ENCODE measurements at regions not wholly inside any gene's neighbourhood (a gene's known extent, or its start where the extent isn't known, plus 50 kb on each side); places are given as distances from the start of the nearest gene placed in this dataset.

DNA sequence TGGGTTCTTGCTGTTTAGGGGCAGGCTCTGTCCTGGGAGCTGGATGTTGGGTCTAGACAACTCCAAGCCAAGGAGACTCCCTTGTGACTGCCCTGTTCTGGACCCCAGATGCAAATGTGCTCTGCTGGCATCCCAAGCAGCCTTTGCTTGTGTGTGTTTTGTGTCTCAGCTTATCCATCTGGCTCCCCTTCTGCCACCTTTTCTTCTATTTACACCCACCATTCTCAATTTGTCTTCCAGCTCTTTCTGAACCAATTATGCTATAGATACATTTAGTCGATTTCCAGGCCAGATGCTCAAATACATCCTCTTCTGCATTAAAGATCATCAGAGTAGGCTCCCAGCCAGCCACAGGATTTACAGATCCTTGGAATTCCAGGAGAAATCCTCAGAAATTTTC lies 115.0 kb upstream of the SLC7A1 start:
- no peak overlapping the region for H3K27ac ChIP-seq (ENCODE audit: low read depth in 1 of 2, low read length in 2 of 2)
- H3K27me3 ChIP-seq (ENCODE audit: control insufficient read depth in 4 of 4, insufficient read depth in 4 of 4, low read length in 3 of 4): peaks cover 0 to 7% (median 2%) of the 10 kb centered on the region in 4 donors
- 89% methylated on average over 1 of the region's 1 CpG for WGBS
- H3K9ac ChIP-seq (ENCODE audit: low read depth in 1 of 2, low read length in 2 of 2): no peak overlapping the region
- no peaks in the 10 kb centered on the region for H3K36me3 ChIP-seq (ENCODE audit: control insufficient read depth in 4 of 4, insufficient read depth in 3 of 4, low read depth in 1 of 4, low read length in 3 of 4)
- H3K4me1 ChIP-seq (ENCODE audit: control insufficient read depth in 4 of 4, insufficient read depth in 4 of 4, low read length in 3 of 4): no peaks in the 10 kb centered on the region
- H3K4me3 ChIP-seq (ENCODE audit: low read depth in 1 of 3, low read length in 3 of 3): no peak overlapping the region
- TF ChIP-seq GABPA (IDR thresholded peaks at IDR 0.05 in 1 of 2, conservative IDR thresholded peaks at IDR 0.05 in 1 of 2) (no peak), NR2F2 (IDR thresholded peaks at IDR 0.05) (no peak), SP1 (IDR thresholded peaks at IDR 0.05) (no peak), TAF1 (conservative IDR thresholded peaks at IDR 0.05) (no peak), HNF4G (IDR thresholded peaks at IDR 0.05) (no peak), ZBTB33 (IDR thresholded peaks at IDR 0.05) (no peak)
- TF ChIP-seq, protein P1, sequence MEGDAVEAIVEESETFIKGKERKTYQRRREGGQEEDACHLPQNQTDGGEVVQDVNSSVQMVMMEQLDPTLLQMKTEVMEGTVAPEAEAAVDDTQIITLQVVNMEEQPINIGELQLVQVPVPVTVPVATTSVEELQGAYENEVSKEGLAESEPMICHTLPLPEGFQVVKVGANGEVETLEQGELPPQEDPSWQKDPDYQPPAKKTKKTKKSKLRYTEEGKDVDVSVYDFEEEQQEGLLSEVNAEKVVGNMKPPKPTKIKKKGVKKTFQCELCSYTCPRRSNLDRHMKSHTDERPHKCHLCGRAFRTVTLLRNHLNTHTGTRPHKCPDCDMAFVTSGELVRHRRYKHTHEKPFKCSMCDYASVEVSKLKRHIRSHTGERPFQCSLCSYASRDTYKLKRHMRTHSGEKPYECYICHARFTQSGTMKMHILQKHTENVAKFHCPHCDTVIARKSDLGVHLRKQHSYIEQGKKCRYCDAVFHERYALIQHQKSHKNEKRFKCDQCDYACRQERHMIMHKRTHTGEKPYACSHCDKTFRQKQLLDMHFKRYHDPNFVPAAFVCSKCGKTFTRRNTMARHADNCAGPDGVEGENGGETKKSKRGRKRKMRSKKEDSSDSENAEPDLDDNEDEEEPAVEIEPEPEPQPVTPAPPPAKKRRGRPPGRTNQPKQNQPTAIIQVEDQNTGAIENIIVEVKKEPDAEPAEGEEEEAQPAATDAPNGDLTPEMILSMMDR (IDR thresholded peaks at IDR 0.05; ENCODE audit: low read depth, low read length, missing input control): no peak
- peaks cover 0 to 5% (median 4%) of the 10 kb centered on the region in 4 donors for H3K9me3 ChIP-seq (ENCODE audit: control insufficient read depth in 4 of 4, low read length in 3 of 4)
- DNase-seq (ENCODE audit: low spot score): no peak

- H3K9me3 ChIP-seq (ENCODE audit: control insufficient read depth in 4 of 4, low read length in 3 of 4): peaks cover 0 to 5% (median 4%) of the 10 kb centered on the region in 4 donors
- no peak for TF ChIP-seq HNF4G (IDR thresholded peaks at IDR 0.05)
- no peak for TF ChIP-seq ZBTB33 (IDR thresholded peaks at IDR 0.05)
- TF ChIP-seq FOXA1 (IDR thresholded peaks at IDR 0.05): no peak
- H3K27ac ChIP-seq (ENCODE audit: low read depth in 1 of 2, low read length in 2 of 2): no peak overlapping the region
- 58% methylated on average over 14 of the region's 14 CpGs for WGBS
- DNase-seq (ENCODE audit: low spot score): no peak
- H3K4me1 ChIP-seq (ENCODE audit: control insufficient read depth in 4 of 4, insufficient read depth in 4 of 4, low read length in 3 of 4): no peaks in the 10 kb centered on the region
- H3K27me3 ChIP-seq (ENCODE audit: control insufficient read depth in 4 of 4, insufficient read depth in 4 of 4, low read length in 3 of 4): peaks cover 0 to 7% (median 2%) of the 10 kb centered on the region in 4 donors
- H3K4me3 ChIP-seq (ENCODE audit: low read depth in 1 of 3, low read length in 3 of 3): no peak overlapping the region
- H3K9ac ChIP-seq (ENCODE audit: low read depth in 1 of 2, low read length in 2 of 2): no peak overlapping the region
- no peaks in the 10 kb centered on the region for H3K36me3 ChIP-seq (ENCODE audit: control insufficient read depth in 4 of 4, insufficient read depth in 3 of 4, low read depth in 1 of 4, low read length in 3 of 4)
These were observed 114.0 kb upstream of the SLC7A1 start for GRCh38 chr13:29709407-29710069.

DNA sequence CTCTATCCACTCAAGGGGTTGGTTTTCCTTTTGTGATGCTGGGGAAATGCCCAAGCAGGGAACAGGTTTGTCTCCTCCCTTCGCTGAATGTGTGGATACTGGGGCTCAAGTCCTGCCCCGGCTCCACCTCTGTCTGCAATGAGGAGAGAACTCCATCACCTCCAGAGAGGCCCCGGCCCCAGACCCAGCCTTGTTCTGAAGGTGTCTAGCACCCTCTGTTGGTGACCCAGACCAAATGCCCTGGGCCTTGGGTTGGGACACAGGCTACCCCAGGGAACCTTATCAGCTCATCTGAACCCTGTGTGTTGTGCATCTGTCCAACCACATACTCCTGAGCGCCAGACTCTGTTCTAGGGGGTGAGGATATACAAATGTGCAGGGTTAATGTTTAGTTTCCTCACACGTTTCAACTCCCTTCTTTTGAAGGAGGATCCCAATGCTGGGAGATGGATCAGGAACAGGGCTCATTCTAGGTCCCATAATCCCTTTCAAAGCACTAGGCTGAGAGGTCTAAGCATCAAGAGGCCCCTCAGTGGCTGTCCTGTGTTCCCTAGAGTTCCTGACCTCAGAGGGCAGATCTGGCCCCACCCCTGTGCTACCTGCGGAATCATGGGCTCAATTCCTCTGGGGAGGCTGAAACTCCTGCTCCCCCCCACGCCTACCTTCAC lies 112.5 kb upstream of the SLC7A1 start:
- Histone ChIP-seq H3K27me3 (ENCODE audit: control insufficient read depth in 4 of 4, insufficient read depth in 4 of 4, low read length in 3 of 4) (peaks cover 0 to 7% (median 2%) of the 10 kb centered on the region in 4 donors), H3K36me3 (ENCODE audit: control insufficient read depth in 4 of 4, insufficient read depth in 3 of 4, low read depth in 1 of 4, low read length in 3 of 4) (no peaks in the 10 kb centered on the region), H3K9me3 (ENCODE audit: control insufficient read depth in 4 of 4, low read length in 3 of 4) (no peaks in the 10 kb centered on the region), H3K9ac (ENCODE audit: low read depth in 1 of 2, low read length in 2 of 2) (no peak overlapping the region), H3K4me1 (ENCODE audit: control insufficient read depth in 4 of 4, insufficient read depth in 4 of 4, low read length in 3 of 4) (no peaks in the 10 kb centered on the region), H3K4me3 (ENCODE audit: low read depth in 1 of 3, low read length in 3 of 3) (no peak overlapping the region), H3K27ac (ENCODE audit: low read depth in 1 of 2, low read length in 2 of 2) (no peak overlapping the region)
- DNase-seq (ENCODE audit: low spot score): peak; percentile 46
- WGBS: 67% methylated on average over 7 of the region's 7 CpGs
- no peak for TF ChIP-seq TAF1 (conservative IDR thresholded peaks at IDR 0.05)
- TF ChIP-seq, protein P2, sequence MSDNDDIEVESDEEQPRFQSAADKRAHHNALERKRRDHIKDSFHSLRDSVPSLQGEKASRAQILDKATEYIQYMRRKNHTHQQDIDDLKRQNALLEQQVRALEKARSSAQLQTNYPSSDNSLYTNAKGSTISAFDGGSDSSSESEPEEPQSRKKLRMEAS (IDR thresholded peaks at IDR 0.05): no peak
- no peak for TF ChIP-seq ZBTB33 (IDR thresholded peaks at IDR 0.05)
- no peak for TF ChIP-seq HNF4A (conservative IDR thresholded peaks at IDR 0.05)
- TF ChIP-seq, protein P1 (IDR thresholded peaks at IDR 0.05; ENCODE audit: low read depth, low read length, missing input control): peak; percentile 36

Measured in liver (tissue), 8 donors.